ENCODE measurements at regions not wholly inside any gene's neighbourhood (a gene's known extent, or its start where the extent isn't known, plus 50 kb on each side); places are given as distances from the start of the nearest gene placed in this dataset.
"Not testable (repeated sequence)": the region's sequence is repeated elsewhere in the genome, so short reads cannot be mapped to it uniquely, and the experiment has no call there.

DNA sequence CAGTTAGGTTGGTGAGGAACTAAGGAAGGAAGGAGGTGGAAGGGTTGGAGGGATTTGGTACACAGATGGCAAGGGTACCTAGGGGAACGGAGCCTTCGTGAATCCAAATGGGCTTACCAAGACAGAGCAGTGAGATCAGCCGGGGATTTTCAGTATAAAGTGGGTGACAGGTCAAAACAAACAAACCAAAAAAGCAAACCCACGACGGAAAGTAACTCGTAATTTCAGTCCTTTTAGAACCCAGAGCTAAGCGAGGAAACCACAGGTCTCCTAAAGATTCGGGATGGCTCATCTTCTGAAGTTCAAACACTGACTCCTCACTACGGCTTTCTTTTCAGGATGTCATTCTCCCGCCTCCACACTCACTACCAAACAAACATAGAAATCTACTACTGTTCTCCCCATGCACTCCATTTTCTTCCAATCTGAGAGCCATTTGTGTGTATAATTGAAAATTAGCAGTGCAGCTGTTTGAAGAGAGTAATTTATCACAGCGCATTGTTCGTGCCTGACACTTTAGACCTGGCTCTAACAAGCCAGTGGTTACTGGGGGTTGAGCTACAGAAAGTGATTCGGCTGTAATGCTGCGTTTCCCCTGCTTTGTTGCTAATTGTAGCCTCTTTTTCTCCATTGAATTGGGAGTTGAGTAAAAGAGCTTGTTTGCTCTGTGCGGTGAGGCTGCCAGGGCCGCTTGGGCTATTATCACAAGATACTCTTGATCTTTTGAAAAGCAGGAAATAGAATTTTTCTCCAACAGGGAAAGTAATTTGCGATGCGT is 64.7 kb upstream of the CCDC39 start:
- no peak for DNase-seq

DNA sequence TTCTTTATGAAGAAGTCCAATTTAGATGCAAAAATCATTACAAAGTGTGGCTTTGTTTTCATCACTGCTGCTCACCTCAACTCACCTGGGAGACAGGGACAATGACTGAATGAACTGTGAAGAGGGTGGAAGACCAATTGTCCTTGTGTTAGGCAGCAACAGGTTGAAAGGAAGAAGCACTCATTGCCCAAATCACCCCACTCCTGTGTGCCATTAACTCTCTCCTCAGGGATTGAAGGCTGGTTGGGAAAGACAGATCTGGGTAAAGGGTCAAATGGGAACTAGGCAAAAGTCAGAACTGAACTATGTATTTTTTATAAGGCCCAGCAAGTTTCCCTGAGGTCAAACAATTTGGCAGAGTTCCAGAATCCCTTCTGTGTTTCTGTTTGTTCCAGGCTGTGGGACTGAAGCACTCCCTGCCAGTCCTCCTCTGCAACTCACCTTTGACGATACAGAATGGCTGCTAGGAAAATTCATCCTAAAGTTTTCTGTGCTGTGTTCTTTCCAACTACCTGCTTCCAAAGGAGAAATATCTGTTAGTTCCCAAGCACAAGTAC is 68.6 kb upstream of the CCDC39 start:
- DNase-seq: no peak

GRCh38 chr3:180749322-180749721 is 70.0 kb upstream of the CCDC39 start:
- DNase-seq: no peak

- no peak for DNase-seq
Measured at GRCh38 chr3:180749796-180750195, 70.5 kb upstream of the CCDC39 start.

DNA sequence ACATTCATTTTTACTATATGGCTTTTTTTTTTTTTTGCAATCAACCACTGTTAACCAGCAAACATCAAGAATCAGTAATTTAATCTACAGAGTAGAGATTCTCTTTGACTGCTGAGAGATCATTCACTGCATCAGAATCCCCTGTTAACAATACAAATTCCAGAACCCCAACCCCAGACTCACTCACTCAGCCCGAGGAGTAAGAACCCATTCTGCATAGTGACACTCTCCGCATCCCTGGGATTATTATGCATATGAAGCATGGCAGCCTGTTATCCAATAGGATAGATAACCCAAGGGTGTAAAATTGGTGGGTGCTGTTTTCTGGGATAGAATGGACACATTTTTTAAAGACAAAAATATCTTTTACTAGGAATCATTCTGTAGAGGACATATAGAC is 76.3 kb upstream of the CCDC39 start:
- DNase-seq: no peak

DNA sequence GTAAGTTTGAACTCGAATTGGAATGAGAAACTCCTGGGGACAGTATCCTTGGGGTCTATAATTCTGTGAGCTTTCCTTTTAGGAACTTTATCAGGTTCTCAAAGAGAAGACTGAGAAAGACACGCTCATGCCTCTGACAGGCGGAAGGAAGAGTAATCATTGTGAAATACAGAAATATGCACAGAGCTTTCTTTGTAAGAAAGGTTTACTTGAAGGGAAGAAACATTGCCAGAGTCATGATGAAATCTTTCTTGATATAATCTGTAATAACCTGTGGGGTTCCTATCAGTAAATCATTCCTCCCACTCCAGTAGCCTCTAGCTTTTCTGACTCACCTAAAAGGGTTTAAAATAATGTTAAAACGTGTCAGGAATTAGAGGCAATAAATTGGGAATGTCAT is 83.6 kb upstream of the CCDC39 start:
- DNase-seq: no peak

DNA sequence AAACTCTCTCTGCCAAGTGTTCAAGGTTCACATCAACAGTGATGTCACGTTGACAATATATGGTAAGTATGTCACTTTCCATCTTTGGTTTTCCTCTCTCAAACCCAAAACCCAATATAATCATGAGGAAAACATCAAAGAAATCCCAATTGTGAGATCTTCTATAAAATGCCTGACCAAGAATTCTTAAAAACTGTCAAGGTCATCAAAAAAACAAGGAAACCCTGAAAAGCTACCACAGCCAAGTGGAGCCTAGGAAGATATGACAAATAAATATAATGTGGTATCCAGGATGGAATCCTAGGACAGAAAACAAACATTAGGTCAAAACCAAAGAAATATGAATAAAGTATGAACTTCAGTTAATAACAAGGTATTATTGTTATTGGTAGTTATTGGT is 85.2 kb upstream of the CCDC39 start:
- no peak for DNase-seq

GRCh38 chr3:180770639-180771038 is 91.3 kb upstream of the CCDC39 start:
- no peak for DNase-seq

- no peak for DNase-seq
Measured at GRCh38 chr3:180776433-180776832, 97.1 kb upstream of the CCDC39 start.

DNA sequence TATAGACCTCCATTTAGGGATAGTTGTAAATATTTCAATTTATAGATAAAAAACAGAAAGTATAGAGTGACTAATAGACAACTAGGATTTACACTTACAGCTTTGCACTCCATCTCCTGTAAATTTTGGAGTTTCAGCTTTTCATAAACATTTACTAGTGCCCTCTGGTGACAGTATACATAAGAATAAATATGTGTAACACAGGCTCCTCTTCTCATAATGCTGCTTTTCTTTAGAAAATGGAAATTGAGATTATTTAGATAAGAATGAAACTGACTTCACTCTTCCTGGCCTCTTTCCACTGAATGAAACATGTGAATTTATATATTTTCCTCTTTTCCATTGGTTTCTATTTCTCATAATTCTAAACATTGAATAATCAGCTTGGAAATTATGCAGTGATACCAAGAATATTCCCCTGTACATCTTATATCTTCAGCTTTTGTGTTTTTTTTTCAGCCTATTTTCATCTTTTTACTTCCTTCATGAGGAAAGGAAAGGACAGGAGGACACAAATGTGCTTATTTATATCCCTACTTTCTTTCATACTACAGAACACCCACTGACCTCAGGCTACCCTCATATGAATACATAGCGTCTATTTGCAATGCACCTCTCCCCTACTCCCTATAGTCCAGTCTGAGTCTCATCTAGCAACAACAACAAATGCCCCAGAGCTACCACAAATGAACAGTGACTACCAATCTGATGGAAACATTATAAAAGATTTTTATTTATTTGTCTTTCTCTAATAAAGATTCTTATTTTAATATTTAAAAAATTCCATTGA is 103.1 kb upstream of the CCDC39 start:
- DNase-seq: no peak

GRCh38 chr3:180786227-180786626 is 106.9 kb upstream of the CCDC39 start:
- DNase-seq: not testable (repeated sequence)

DNA sequence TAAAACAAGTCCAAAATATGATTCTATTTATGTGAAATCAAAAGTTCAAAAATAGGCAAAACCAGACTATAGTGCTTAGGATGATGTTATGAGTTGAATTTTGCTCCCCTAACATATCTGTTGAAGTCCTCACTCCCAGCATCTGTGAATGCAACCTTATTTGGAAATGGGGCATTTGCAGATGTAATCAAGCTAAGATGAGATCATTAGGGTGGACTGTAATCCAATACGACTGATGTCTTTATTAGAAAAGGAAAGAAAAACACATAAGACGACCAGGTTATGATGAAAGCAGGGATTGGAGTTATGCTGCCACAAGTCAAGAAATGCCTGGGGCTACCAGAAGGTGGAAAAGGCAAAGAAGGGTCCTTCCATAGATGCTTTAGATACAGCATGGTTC is 110.5 kb upstream of the CCDC39 start:
- DNase-seq: no peak

- no peak for DNase-seq
Measured at GRCh38 chr3:180798197-180798596, 114.3 kb upstream of the FXR1 start.

- DNase-seq: peak; percentile 47
Measured at GRCh38 chr3:180802837-180803236, 109.6 kb upstream of the FXR1 start.

DNA sequence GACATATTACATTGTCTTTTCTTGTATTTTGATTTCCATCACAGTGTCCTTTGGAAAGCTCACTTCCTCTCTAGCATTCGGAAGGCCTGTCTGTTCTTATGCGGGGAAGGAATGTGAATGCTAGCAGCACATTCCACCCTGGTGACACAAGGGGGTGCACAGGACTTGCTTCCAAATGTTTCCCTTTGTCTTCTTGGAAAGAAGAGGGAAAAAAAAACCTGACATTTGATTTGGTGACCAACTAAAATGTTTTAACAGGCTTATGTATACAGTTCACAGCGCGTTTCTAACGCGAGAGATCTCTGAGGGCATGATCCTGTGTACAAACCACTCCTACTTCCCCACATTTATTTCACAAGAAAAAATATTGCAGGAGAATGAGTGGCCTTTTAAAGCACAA is 107.6 kb upstream of the FXR1 start:
- peak; percentile 46 for DNase-seq

DNA sequence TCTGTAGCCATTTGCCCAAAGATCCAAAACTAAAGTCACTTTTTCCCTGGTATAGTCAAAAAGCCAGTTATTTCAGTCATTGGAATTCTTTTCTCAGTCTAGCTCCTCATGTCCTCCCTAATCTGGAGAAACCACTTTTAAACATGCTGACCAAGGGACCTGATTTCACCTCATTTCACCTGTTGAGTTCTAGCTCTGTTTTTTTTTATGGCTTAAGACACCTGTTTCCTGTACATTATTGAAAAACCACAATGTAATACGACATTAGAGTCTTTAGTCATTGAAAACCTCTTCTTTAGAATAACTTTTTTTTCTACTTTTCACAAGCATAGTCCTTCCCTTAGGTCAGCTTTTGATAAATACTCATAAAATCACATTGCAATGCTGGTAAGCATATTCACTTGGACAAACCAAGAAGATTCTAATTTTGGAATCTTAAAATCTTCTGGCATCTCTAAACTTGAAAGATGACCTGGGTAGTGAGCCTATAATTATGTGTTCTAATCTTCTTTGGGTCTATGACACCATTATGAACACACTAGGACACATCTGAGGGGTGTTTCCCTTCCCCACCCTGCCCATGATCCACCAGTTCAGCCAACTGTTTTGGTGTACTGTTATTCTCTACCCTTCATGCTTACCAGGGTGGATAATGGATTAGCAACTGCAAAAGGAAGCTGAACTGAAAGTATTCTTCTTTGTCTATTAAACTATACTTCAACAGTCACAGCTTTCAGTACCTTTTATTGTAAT is 103.5 kb upstream of the FXR1 start:
- DNase-seq: no peak

GRCh38 chr3:180820400-180820799 is 92.1 kb upstream of the FXR1 start:
- DNase-seq: no peak

- DNase-seq: no peak
Measured at GRCh38 chr3:180825964-180826363, 86.5 kb upstream of the FXR1 start.

DNA sequence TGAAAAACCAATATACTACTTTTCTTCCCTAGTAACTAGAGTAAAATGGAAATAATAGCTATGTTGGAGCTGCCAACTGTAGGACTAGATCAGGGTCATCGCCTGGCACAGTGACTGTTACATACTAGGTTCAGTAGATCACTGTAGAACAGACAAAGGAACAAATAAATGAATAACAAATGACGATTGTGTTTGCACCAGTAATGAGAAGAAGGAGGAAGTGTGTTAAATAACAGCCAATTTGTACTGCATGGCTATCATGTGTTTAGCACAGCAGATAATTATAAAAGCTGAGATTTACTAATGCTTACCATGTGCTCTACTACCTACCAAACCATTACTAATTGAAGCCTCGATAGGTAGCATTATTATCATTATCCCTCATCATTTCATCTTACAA is 85.3 kb upstream of the FXR1 start:
- peak; percentile 11 for DNase-seq

- no peak for DNase-seq
Measured at GRCh38 chr3:180828001-180828720, 84.3 kb upstream of the FXR1 start.

DNA sequence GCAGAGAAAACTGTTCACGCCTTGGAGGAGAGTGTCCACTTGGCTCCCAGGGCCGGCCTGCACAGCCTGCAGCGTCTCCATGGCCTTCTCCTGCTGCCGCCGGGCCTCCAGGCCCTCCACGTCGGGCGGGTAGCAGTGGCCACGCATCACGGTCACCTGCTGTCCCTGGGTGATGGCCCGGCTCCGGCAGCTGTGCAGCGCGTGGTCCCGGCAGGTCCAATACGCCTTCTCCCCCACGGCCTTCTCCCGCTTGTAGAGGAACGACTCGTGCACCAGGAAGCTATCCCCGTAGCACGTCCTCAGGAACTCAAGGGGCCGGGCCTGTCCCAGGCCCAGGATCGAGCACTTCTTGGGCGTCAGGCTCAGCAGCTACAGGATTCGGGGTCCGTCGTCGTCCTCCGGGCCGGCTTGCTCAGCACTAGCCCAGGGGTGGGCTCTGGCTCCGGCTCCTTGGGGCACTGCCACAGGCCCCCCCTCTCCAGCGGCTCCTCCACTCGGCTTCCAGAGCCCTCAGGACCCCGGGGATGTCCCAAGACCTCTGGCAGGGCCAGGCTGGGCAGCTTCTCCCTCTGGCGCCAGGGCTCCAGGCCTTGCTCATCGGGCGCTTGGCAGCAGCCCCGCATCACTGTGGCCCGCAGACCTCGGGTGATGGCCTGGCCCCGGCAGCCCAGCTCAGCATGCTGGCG is 83.6 kb upstream of the FXR1 start:
- no peak for DNase-seq
